GM23248 (cell line): ENCODE measurements at regions not wholly inside any gene's neighbourhood (a gene's known extent, or its start where the extent isn't known, plus 50 kb on each side); places are given as distances from the start of the nearest gene placed in this dataset.

Experiments
- EZH2 ChIP-seq: fragments of 200-600 bp; sonication (generic); IDR thresholded peaks from 2 replicates; pipeline ENCODE4 v1.6.1; 2018; ENCODE audit warnings: antibody characterized with exemption, mild to moderate bottlenecking; ENCODE audit not compliant: insufficient read depth, poor library complexity, severe bottlenecking
- EZH2phosphoT487 ChIP-seq: fragments of 200-600 bp; sonication (generic); IDR thresholded peaks from 2 replicates; pipeline ENCODE4 v1.6.1; 2018; ENCODE audit warnings: antibody characterized with exemption, moderate library complexity, mild to moderate bottlenecking, low read depth; ENCODE audit not compliant: insufficient read depth

DNA sequence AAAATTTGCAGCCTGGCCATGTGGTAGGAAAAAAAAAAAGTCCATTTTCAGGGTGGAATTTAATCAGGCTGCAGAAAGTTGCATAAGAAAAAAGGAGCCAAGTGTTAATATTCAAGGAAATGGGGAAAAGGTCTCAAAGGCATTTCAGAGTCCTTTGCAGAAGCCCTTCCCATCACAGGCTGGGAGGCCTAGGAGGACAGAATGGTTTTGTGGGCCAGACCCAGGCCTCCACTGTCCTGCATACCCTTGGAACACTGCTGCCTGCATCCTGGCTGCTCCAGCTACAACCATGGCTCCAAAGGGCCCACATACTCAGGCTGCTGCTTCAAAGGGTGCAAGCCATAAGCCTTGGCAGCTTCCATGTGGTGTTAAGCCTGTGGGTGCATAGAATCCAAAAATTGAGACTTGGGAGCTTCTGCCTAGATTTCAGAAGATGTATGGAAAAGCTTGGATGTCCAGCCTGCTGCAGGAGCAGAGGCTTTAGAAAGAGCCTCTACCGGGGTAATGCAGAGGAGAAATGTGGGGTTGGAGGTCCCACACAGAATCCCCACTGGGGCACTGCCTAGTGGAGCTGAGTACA is 239.0 kb upstream of the STXBP5 start:
- TF ChIP-seq EZH2phosphoT487 (no peak), EZH2 (no peak)
